Stimulated activated effector memory CD8-positive, alpha-beta T cell treated with anti-CD3 and anti-CD28 coated beads, Interleukin-12 subunit alpha, Interleukin-12 subunit beta, amount 100 ng/mL, for 72 hours (primary cell): ENCODE measurements at regions not wholly inside any gene's neighbourhood (a gene's known extent, or its start where the extent isn't known, plus 50 kb on each side); places are given as distances from the start of the nearest gene placed in this dataset.

Experiments
- ATAC-seq: fragments of 150-1000 bp; cut with Tn5 transposase; 2 replicates; pipeline ENCODE4 v1.10.0; 2021
- DNase-seq, 2 donors: peaks; one replicate each; pipeline ENCODE4 v3.0.0; 2021 to 2022; ENCODE audit warnings: low spot score in 2 of 2
- H3K27ac Mint-ChIP-seq: one replicate; pipeline ENCODE4 v1.8.0; 2022; ENCODE audit warnings: mild to moderate bottlenecking, mixed read lengths
- H3K36me3 Mint-ChIP-seq: one replicate; pipeline ENCODE4 v1.8.0; 2022; ENCODE audit warnings: mild to moderate bottlenecking, mixed read lengths
- H3K4me1 Mint-ChIP-seq: one replicate; pipeline ENCODE4 v1.8.0; 2022; ENCODE audit warnings: mixed read lengths
- H3K4me3 Mint-ChIP-seq: one replicate; pipeline ENCODE4 v1.8.0; 2022; ENCODE audit warnings: mild to moderate bottlenecking, mixed read lengths
- H3K9me3 Mint-ChIP-seq: one replicate; pipeline ENCODE4 v1.8.0; 2022; ENCODE audit warnings: mixed read lengths

- ATAC-seq (no peak), DNase-seq (no peak)
- Mint-ChIP-seq H3K9me3 (peaks cover 5% of the 10 kb centered on the region), H3K36me3 (no peaks in the 10 kb centered on the region), H3K4me3 (no peak overlapping the region), H3K4me1 (no peaks in the 10 kb centered on the region), H3K27ac (no peak overlapping the region)
These were observed 122.6 kb upstream of the PIEZO2 start for GRCh38 chr18:11271954-11272353.

- no peak overlapping the region for H3K27ac Mint-ChIP-seq
- H3K9me3 Mint-ChIP-seq = peaks cover 4% of the 10 kb centered on the region
- H3K36me3 Mint-ChIP-seq = no peaks in the 10 kb centered on the region
- no peak for DNase-seq
- H3K4me1 Mint-ChIP-seq = no peaks in the 10 kb centered on the region
- ATAC-seq = no peak
- no peak overlapping the region for H3K4me3 Mint-ChIP-seq
These were observed 119.9 kb upstream of the PIEZO2 start for GRCh38 chr18:11269257-11269656.

- Mint-ChIP-seq H3K27ac (no peak overlapping the region), H3K4me3 (no peak overlapping the region), H3K4me1 (no peaks in the 10 kb centered on the region), H3K9me3 (peaks cover 5% of the 10 kb centered on the region), H3K36me3 (no peaks in the 10 kb centered on the region)
- ATAC-seq = no peak
- no peak for DNase-seq
These were observed 119.4 kb upstream of the PIEZO2 start for GRCh38 chr18:11268741-11269233.

- peaks cover 11% of the 10 kb centered on the region for H3K9me3 Mint-ChIP-seq
- no peaks in the 10 kb centered on the region for H3K36me3 Mint-ChIP-seq
- no peak for DNase-seq
- no peak overlapping the region for H3K4me3 Mint-ChIP-seq
- H3K4me1 Mint-ChIP-seq = no peaks in the 10 kb centered on the region
- no peak for ATAC-seq
- no peak overlapping the region for H3K27ac Mint-ChIP-seq
These were observed 118.8 kb upstream of the PIEZO2 start for GRCh38 chr18:11268153-11268552.

- no peak for ATAC-seq
- Mint-ChIP-seq H3K36me3 (no peaks in the 10 kb centered on the region), H3K27ac (no peak overlapping the region), H3K9me3 (peaks cover 11% of the 10 kb centered on the region), H3K4me3 (no peak overlapping the region), H3K4me1 (no peaks in the 10 kb centered on the region)
- no peak for DNase-seq
These were observed 117.6 kb upstream of the PIEZO2 start for GRCh38 chr18:11266781-11267480.

GRCh38 chr18:11261486-11261885 lies 112.1 kb upstream of the PIEZO2 start:
- no peak for DNase-seq
- Mint-ChIP-seq H3K4me1 (no peaks in the 10 kb centered on the region), H3K9me3 (peaks cover 11% of the 10 kb centered on the region), H3K36me3 (no peaks in the 10 kb centered on the region), H3K4me3 (no peak overlapping the region), H3K27ac (no peak overlapping the region)
- no peak for ATAC-seq

- Mint-ChIP-seq H3K4me3 (no peak overlapping the region), H3K36me3 (no peaks in the 10 kb centered on the region), H3K27ac (no peak overlapping the region), H3K9me3 (peaks cover 11% of the 10 kb centered on the region), H3K4me1 (no peaks in the 10 kb centered on the region)
- ATAC-seq (no peak), DNase-seq (no peak)
These were observed 111.6 kb upstream of the PIEZO2 start for GRCh38 chr18:11260961-11261461.

- ATAC-seq = no peak
- peaks cover 11% of the 10 kb centered on the region for H3K9me3 Mint-ChIP-seq
These were observed 110.2 kb upstream of the PIEZO2 start for GRCh38 chr18:11259469-11260150.

GRCh38 chr18:11258039-11258610 lies 108.8 kb upstream of the PIEZO2 start:
- no peak for ATAC-seq
- no peaks in the 10 kb centered on the region for H3K36me3 Mint-ChIP-seq
- peaks cover 3% of the 10 kb centered on the region for H3K9me3 Mint-ChIP-seq
- no peak for DNase-seq
- no peak overlapping the region for H3K27ac Mint-ChIP-seq
- H3K4me1 Mint-ChIP-seq = no peaks in the 10 kb centered on the region
- H3K4me3 Mint-ChIP-seq = no peak overlapping the region

More at GRCh38 chr18:11259469-11260150, 110.2 kb upstream of the PIEZO2 start:
- Mint-ChIP-seq H3K4me3 (no peak overlapping the region), H3K36me3 (no peaks in the 10 kb centered on the region), H3K4me1 (no peaks in the 10 kb centered on the region), H3K27ac (no peak overlapping the region)
- no peak for DNase-seq

- H3K4me1 Mint-ChIP-seq = no peaks in the 10 kb centered on the region
These were observed 106.9 kb upstream of the PIEZO2 start for GRCh38 chr18:11256251-11256650.

GRCh38 chr18:11251891-11252270 lies 102.5 kb upstream of the PIEZO2 start:
- no peaks in the 10 kb centered on the region for H3K4me1 Mint-ChIP-seq
- H3K36me3 Mint-ChIP-seq = no peaks in the 10 kb centered on the region
- no peak overlapping the region for H3K27ac Mint-ChIP-seq
- no peak overlapping the region for H3K4me3 Mint-ChIP-seq
- DNase-seq = no peak
- no peak for ATAC-seq
- peaks cover 8% of the 10 kb centered on the region for H3K9me3 Mint-ChIP-seq

More at GRCh38 chr18:11256251-11256650, 106.9 kb upstream of the PIEZO2 start:
- Mint-ChIP-seq H3K4me3 (no peak overlapping the region), H3K36me3 (no peaks in the 10 kb centered on the region), H3K27ac (no peak overlapping the region), H3K9me3 (peaks cover 8% of the 10 kb centered on the region)
- no peak for ATAC-seq
- DNase-seq = no peak

- ATAC-seq (no peak), DNase-seq (no peak)
- H3K9me3 Mint-ChIP-seq = peaks cover 8% of the 10 kb centered on the region
These were observed 102.0 kb upstream of the PIEZO2 start for GRCh38 chr18:11251229-11251890.

GRCh38 chr18:11249391-11249790 lies 100.0 kb upstream of the PIEZO2 start:
- no peak overlapping the region for H3K4me3 Mint-ChIP-seq
- ATAC-seq (no peak), DNase-seq (no peak)
- no peaks in the 10 kb centered on the region for H3K4me1 Mint-ChIP-seq
- H3K9me3 Mint-ChIP-seq = peaks cover 8% of the 10 kb centered on the region
- H3K27ac Mint-ChIP-seq = no peak overlapping the region
- H3K36me3 Mint-ChIP-seq = no peaks in the 10 kb centered on the region

More at GRCh38 chr18:11251229-11251890, 102.0 kb upstream of the PIEZO2 start:
- H3K4me3 Mint-ChIP-seq = no peak overlapping the region
- H3K4me1 Mint-ChIP-seq = no peaks in the 10 kb centered on the region
- no peaks in the 10 kb centered on the region for H3K36me3 Mint-ChIP-seq
- H3K27ac Mint-ChIP-seq = no peak overlapping the region

GRCh38 chr18:11247381-11247970 lies 98.1 kb upstream of the PIEZO2 start:
- no peaks in the 10 kb centered on the region for H3K4me1 Mint-ChIP-seq
- H3K36me3 Mint-ChIP-seq = no peaks in the 10 kb centered on the region

More at GRCh38 chr18:11247381-11247970, 98.1 kb upstream of the PIEZO2 start:
- DNase-seq (no peak), ATAC-seq (peak; percentile 11)
- no peak overlapping the region for H3K27ac Mint-ChIP-seq
- H3K9me3 Mint-ChIP-seq = peaks cover 11% of the 10 kb centered on the region
- H3K4me3 Mint-ChIP-seq = no peak overlapping the region
